ENCODE measurements at regions not wholly inside any gene's neighbourhood (a gene's known extent, or its start where the extent isn't known, plus 50 kb on each side); places are given as distances from the start of the nearest gene placed in this dataset.

GRCh38 chr12:74980510-74980909 lies 229.1 kb downstream of the KCNC2 start:
- no peak for DNase-seq (ENCODE audit: low read depth)
- H3K4me3 ChIP-seq (ENCODE audit: control insufficient read depth, low read depth, low read length) = no peak overlapping the region
- TF ChIP-seq CTCF (conservative IDR thresholded peaks at IDR 0.05; ENCODE audit: control insufficient read depth, insufficient read depth, low read depth, low read length) = no peak

- no peak overlapping the region for H3K4me3 ChIP-seq (ENCODE audit: control insufficient read depth, low read depth, low read length)
- DNase-seq (ENCODE audit: low read depth) = no peak
- TF ChIP-seq CTCF (conservative IDR thresholded peaks at IDR 0.05; ENCODE audit: control insufficient read depth, insufficient read depth, low read depth, low read length) = no peak
Observed at GRCh38 chr12:74981541-74981940, 228.1 kb downstream of the KCNC2 start.

- H3K4me3 ChIP-seq (ENCODE audit: control insufficient read depth, low read depth, low read length) = no peak overlapping the region
- DNase-seq (ENCODE audit: low read depth) = no peak
- TF ChIP-seq CTCF (conservative IDR thresholded peaks at IDR 0.05; ENCODE audit: control insufficient read depth, insufficient read depth, low read depth, low read length) = no peak
Observed at GRCh38 chr12:74983917-74984316, 225.7 kb downstream of the KCNC2 start.

- H3K4me3 ChIP-seq (ENCODE audit: control insufficient read depth, low read depth, low read length) = no peak overlapping the region
- DNase-seq (ENCODE audit: low read depth) = no peak
- no peak for TF ChIP-seq CTCF (conservative IDR thresholded peaks at IDR 0.05; ENCODE audit: control insufficient read depth, insufficient read depth, low read depth, low read length)
Observed at GRCh38 chr12:74984631-74985030, 225.0 kb downstream of the KCNC2 start.

GRCh38 chr12:74985293-74985985 lies 224.2 kb downstream of the KCNC2 start:
- DNase-seq (ENCODE audit: low read depth) = no peak
- TF ChIP-seq CTCF (conservative IDR thresholded peaks at IDR 0.05; ENCODE audit: control insufficient read depth, insufficient read depth, low read depth, low read length) = no peak
- no peak overlapping the region for H3K4me3 ChIP-seq (ENCODE audit: control insufficient read depth, low read depth, low read length)

- no peak for DNase-seq (ENCODE audit: low read depth)
- TF ChIP-seq CTCF (conservative IDR thresholded peaks at IDR 0.05; ENCODE audit: control insufficient read depth, insufficient read depth, low read depth, low read length) = no peak
- no peak overlapping the region for H3K4me3 ChIP-seq (ENCODE audit: control insufficient read depth, low read depth, low read length)
Observed at GRCh38 chr12:74985986-74986319, 223.7 kb downstream of the KCNC2 start.

- H3K4me3 ChIP-seq (ENCODE audit: control insufficient read depth, low read depth, low read length) = no peak overlapping the region
- DNase-seq (ENCODE audit: low read depth) = no peak
- no peak for TF ChIP-seq CTCF (conservative IDR thresholded peaks at IDR 0.05; ENCODE audit: control insufficient read depth, insufficient read depth, low read depth, low read length)
Observed at GRCh38 chr12:74988156-74988555, 221.5 kb downstream of the KCNC2 start.
